Right forelimb (tissue), 1 donor: ENCODE measurements at regions not wholly inside any gene's neighbourhood (a gene's known extent, or its start where the extent isn't known, plus 50 kb on each side); places are given as distances from the start of the nearest gene placed in this dataset.
"Not testable (repeated sequence)": the region's sequence is repeated elsewhere in the genome, so short reads cannot be mapped to it uniquely, and the experiment has no call there.

Experiments
- DNase-seq: peaks from one replicate; pipeline ENCODE4 v3.0.0-alpha.2; 2018

GRCh38 chr4:43457866-43458265, 565.4 kb downstream of the GRXCR1 start:
- DNase-seq, result no peak

DNA sequence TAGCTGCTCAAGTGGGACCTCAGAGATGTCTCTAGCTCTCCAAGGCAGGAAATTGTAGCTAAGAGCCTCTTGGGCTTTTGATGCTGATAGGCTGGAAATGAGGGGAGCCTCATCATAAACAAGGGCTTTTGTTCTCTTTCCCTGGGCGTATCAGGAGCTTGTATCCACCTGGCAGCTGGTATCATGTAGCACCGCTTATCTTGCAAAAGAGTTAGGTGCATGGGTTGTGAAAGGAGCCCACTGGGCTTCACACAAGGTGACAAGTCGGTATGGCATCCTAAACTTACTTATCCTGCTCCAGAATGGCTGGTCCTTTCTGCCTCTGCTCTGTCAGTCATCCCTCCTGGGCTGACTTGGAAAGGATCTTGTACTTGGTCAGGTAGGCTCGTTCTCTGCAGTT, 565.8 kb downstream of the GRXCR1 start:
- DNase-seq, result no peak

- DNase-seq, result no peak
These were observed 579.4 kb downstream of the GRXCR1 start for GRCh38 chr4:43471950-43472349.

DNA sequence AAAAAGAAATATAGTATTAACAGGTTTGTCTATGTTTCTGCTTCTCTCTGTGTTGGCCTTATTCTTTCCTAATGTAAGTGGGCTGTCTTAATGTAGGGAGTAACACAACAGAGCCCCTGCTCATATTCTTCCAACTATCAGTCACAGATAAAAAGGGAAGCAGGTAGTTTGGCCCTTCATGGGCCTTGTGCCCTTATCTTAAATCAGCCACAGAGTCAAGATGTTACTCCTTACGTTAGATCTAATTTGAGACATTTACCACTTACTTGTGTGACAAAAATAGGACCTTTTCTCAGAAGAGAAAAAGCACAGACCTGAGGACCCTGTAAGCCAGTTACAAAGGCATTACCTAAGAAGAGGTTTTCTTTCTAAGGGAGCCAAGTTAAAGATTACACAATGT, 589.0 kb downstream of the GRXCR1 start:
- no peak for DNase-seq

DNA sequence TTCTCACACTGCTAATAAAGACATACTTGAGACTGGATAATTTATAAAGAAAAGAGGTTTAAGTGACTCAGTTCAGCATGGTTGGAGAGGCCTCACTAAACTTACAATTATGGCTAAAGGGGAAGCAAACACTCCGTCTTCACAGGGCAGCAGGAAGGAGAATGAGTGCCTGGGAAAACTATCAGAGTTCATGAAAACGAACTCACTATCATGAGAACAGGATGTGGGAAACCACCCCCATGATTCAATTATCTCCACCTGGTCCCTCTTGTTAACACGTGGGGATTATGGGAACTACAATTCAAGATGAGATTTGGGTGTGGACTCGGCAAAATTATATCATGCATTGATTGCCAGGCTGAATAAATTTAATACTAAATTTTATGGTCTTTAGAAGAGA, 592.7 kb downstream of the GRXCR1 start:
- no peak for DNase-seq

DNA sequence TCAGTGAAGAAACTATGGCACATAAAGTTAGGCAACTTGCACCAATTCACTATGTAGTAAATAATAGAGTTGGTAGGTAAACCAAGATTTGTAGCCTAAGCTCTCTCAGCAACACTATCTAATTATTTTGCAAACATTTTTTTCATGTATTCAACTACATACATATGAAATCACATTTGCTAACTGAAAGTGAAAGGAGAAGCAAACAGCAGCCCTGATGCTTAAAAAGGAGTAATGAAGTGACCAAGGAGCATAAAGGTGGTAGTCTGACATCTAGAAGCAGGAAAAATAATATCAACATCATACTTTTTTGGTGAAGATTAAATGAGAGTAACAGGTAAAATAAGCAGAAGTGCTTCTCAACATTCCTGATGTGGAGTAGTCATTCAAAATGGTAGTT, 603.7 kb downstream of the GRXCR1 start:
- no peak for DNase-seq

GRCh38 chr4:43496602-43497001, 604.1 kb downstream of the GRXCR1 start:
- DNase-seq, result no peak

DNA sequence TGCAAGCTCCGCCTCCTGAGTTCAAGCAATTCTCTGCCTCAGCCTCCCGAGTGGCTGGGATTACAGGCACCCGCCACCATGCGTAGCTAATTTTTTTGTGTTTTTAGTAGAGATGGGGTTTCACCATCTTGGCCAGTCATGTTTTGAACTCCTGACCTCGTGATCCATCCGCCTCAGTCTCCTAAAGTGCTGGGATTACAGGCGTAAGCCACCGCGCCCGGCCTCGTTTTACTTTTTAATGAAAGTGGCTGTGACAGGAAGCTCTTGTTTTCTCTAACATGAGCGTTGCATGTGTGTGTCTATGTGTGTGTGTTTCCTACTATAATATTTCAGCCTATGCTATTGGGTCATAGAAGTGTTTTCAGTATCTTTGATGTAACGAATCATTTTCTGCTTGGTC, 613.3 kb downstream of the GRXCR1 start:
- DNase-seq, result not testable (repeated sequence)

DNA sequence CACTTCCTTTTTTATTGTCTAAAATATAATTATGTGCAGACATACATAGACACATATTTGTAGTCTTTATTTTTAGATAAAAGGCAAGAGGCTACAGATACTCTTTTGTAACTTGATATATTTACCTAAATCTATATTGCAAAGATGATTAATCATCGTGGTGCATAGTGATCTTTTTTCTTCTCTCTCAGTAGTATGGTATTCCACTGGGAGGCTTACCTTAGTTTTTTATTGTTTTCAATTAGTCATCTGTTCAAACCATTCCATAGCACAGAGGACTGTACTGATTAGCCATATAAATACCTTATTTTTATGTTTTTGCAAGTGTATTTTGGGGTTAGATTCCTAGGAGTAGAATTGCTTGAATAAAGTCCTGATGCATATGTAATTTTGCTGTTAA, 619.7 kb downstream of the GRXCR1 start:
- no peak for DNase-seq

- DNase-seq, result no peak
These were observed 633.1 kb downstream of the GRXCR1 start for GRCh38 chr4:43525646-43526045.

GRCh38 chr4:43547561-43547960, 655.0 kb downstream of the GRXCR1 start:
- DNase-seq, result no peak

- no peak for DNase-seq
These were observed 658.6 kb downstream of the GRXCR1 start for GRCh38 chr4:43550981-43551627.

- DNase-seq, result no peak
These were observed 663.7 kb downstream of the GRXCR1 start for GRCh38 chr4:43556262-43556661.

GRCh38 chr4:43560047-43560446, 667.5 kb downstream of the GRXCR1 start:
- no peak for DNase-seq

DNA sequence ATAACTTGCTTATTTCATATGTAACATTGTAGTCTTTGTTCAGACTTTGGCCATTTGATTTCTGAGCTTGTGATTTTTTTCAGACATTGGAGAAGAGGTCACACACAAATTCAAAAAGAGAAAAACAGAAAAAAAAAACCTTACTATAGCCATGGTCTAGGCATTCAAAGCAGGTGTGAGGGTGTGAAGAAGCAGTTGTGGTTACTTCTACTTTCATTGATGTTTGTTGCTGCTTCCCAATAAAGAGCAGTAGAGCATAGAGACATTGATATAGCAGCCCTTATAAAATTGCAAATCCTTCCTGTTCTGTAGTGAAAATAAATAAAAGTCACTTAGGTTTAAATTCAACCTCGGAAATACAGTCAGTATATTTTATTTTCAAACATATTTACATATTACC, 671.6 kb downstream of the GRXCR1 start:
- DNase-seq, result no peak

DNA sequence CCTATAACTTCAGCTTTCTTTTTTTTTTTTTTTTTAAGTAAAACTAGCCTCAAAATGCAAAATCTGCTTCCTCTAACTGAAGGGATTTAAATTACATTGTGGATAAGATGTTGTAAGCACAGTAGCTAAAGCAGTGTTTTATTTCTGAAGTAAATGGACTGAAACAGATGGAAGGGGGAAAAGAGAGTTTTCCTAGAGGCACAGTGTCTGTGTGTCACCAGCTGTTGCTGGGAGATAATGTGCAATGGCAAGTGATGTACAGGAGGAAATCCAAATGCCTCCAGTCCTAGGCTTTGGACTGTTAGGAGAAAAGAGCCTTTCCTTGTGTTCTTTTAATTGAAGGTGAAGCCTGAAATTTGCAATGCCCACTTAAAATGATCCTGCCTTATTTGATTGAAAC, 672.1 kb downstream of the GRXCR1 start:
- no peak for DNase-seq

- no peak for DNase-seq
These were observed 675.1 kb downstream of the GRXCR1 start for GRCh38 chr4:43567644-43568043.

DNA sequence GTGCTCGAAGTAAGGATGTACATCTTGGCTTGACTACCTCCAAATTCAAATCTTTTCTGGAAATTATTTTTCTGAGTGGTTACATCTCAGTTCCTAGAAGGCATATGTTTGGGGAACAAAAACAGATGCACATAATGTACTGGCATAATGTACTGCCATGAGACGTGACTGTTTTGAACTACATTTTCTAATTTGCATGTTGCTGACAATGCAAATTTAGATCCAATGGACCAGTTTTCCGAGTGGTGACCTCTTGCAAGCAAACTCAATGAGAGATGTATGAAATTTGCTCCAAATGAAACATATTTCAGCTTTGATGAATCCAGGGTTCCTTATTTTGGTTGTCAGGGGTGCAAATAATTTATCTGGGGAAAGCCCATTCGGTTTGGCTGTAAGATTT, 694.3 kb downstream of the GRXCR1 start:
- no peak for DNase-seq

- DNase-seq, result no peak
These were observed 695.2 kb downstream of the GRXCR1 start for GRCh38 chr4:43587758-43588157.

GRCh38 chr4:43607400-43607799, 714.9 kb downstream of the GRXCR1 start:
- no peak for DNase-seq

GRCh38 chr4:43607827-43608461, 715.4 kb downstream of the GRXCR1 start:
- DNase-seq, result no peak

GRCh38 chr4:43619219-43619618, 726.7 kb downstream of the GRXCR1 start:
- DNase-seq, result no peak

- not testable (repeated sequence) for DNase-seq
These were observed 745.4 kb downstream of the GRXCR1 start for GRCh38 chr4:43637893-43638292.

DNA sequence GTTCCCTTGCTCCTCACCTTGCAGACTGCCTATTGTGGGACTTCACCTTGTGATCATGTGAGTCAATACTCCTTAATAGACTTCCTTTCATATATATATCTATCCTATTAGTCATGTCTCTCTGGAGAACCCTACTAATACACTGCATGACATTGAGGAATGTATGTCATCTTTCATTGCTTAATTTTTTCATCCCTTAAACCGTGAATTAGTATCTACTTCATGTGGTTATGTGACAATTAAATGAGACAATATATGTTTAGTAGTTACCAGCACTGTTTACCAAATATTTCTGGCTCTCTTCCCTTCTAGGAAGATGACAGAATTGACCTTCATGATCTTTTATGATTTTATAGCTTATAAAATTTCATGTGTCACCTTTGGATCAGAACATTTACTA, 759.5 kb downstream of the GRXCR1 start:
- no peak for DNase-seq

DNA sequence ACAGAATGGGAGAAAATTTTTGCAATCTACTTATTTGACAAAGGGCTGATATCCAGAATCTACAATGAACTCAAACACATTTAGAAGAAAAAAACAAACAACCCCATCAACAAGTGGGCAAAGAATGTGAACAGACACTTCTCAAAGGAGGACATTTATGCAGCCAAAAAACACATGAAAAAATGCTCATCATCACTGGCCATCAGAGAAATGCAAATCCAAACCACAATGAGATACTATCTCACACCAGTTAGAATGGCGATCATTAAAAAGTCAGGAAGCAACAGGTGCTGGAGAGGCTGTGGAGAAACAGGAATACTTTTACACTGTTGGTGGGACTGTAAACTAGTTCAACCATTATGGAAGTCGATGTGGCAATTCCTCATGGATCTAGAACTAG, 767.0 kb downstream of the GRXCR1 start:
- not testable (repeated sequence) for DNase-seq
